OCI-LY1 (cell line): ENCODE measurements at regions not wholly inside any gene's neighbourhood (a gene's known extent, or its start where the extent isn't known, plus 50 kb on each side); places are given as distances from the start of the nearest gene placed in this dataset.

Source experiments
- H2AFZ ChIP-seq: fragments of 200-600 bp; sonication (generic), shearing (Covaris generic); 2 replicates; pipeline ENCODE4 v1.6.0; 2014; ENCODE audit warnings: antibody characterized with exemption, mild to moderate bottlenecking, low read length
- H3F3A ChIP-seq: fragments of 200-600 bp; sonication (generic), shearing (Covaris generic); 2 replicates; pipeline ENCODE4 v1.6.0; 2014; ENCODE audit warnings: mild to moderate bottlenecking, antibody characterized with exemption, low read length, moderate library complexity; ENCODE audit not compliant: insufficient read depth
- H3K27ac ChIP-seq: fragments of 200-600 bp; sonication (generic); 2 replicates; pipeline ENCODE4 v1.5.1; 2014; ENCODE audit warnings: low read length, mixed run types, mild to moderate bottlenecking, low read depth; ENCODE audit not compliant: poor library complexity, severe bottlenecking
- H3K27me3 ChIP-seq: fragments of 200-600 bp; sonication (generic); 2 replicates; pipeline ENCODE4 v1.6.0; 2014; ENCODE audit warnings: antibody characterized with exemption, mild to moderate bottlenecking, low read length, moderate library complexity; ENCODE audit not compliant: insufficient read depth
- H3K36me3 ChIP-seq: fragments of 200-600 bp; sonication (generic); 2 replicates; pipeline ENCODE4 v1.6.1; 2014; ENCODE audit warnings: mild to moderate bottlenecking, antibody characterized with exemption, low read length, moderate library complexity, mixed read lengths; ENCODE audit not compliant: insufficient read depth
- H3K4me1 ChIP-seq: fragments of 200-600 bp; sonication (generic); 2 replicates; pipeline ENCODE4 v1.5.1; 2014; ENCODE audit warnings: mild to moderate bottlenecking, low read length, moderate library complexity; ENCODE audit not compliant: insufficient read depth, severe bottlenecking
- H3K4me2 ChIP-seq: fragments of 200-600 bp; sonication (generic), shearing (Covaris generic); 2 replicates; pipeline ENCODE4 v1.6.1; 2014; ENCODE audit warnings: low read length
- H3K4me3 ChIP-seq: fragments of 200-600 bp; sonication (generic); 2 replicates; pipeline ENCODE4 v1.5.1; 2014; ENCODE audit warnings: low read length, low read depth, mild to moderate bottlenecking, mixed read lengths; ENCODE audit not compliant: poor library complexity, severe bottlenecking
- H3K79me2 ChIP-seq: fragments of 200-600 bp; shearing (Covaris generic); 2 replicates; pipeline ENCODE4 v1.6.1; 2016; ENCODE audit warnings: mixed run types, low read length, mixed read lengths; ENCODE audit not compliant: insufficient read depth
- H3K9ac ChIP-seq: fragments of 200-600 bp; sonication (generic), shearing (Covaris generic); 2 replicates; pipeline ENCODE4 v1.6.1; 2014; ENCODE audit warnings: mild to moderate bottlenecking, low read length, mixed read lengths
- H3K9me2 ChIP-seq: fragments of 200-600 bp; sonication (generic), shearing (Covaris generic); 2 replicates; pipeline ENCODE4 v1.6.1; 2014; ENCODE audit warnings: low read depth, mild to moderate bottlenecking, low read length, mixed read lengths
- H3K9me3 ChIP-seq: fragments of 200-600 bp; shearing (Covaris generic); 2 replicates; pipeline ENCODE4 v1.6.1; 2014; ENCODE audit warnings: low read length, mixed read lengths
- H4K20me1 ChIP-seq: fragments of 200-600 bp; sonication (generic), shearing (Covaris generic); 2 replicates; pipeline ENCODE4 v1.6.0; 2016; ENCODE audit warnings: mild to moderate bottlenecking, low read length; ENCODE audit not compliant: insufficient read depth
- CTCF ChIP-seq: fragments of 200-600 bp; sonication (generic), shearing (Covaris generic); IDR thresholded peaks from 2 replicates; pipeline ENCODE4 v1.5.1; 2017; ENCODE audit warnings: mild to moderate bottlenecking, antibody characterized with exemption, low read length, moderate library complexity, mixed read lengths
- EZH2 ChIP-seq: fragments of 200-600 bp; sonication (generic), shearing (Covaris generic); IDR thresholded peaks from 2 replicates; pipeline ENCODE4 v1.8.0; 2017; ENCODE audit warnings: borderline replicate concordance, mixed run types, mild to moderate bottlenecking, antibody characterized with exemption, low read length, moderate library complexity, mixed read lengths

GRCh38 chr2:185161701-185162100 lies 563.4 kb downstream of the ZNF804A start:
- no peak for TF ChIP-seq EZH2
- TF ChIP-seq CTCF, result no peak
- Histone ChIP-seq H3K4me3 (no peak overlapping the region), H3K9me3 (no peaks in the 10 kb centered on the region), H3K27ac (no peak overlapping the region), H2AFZ (no peak overlapping the region), H3K4me1 (no peaks in the 10 kb centered on the region), H3K4me2 (no peak overlapping the region), H3K79me2 (no peaks in the 10 kb centered on the region), H3K9ac (no peak overlapping the region), H3K27me3 (no peaks in the 10 kb centered on the region), H4K20me1 (no peaks in the 10 kb centered on the region), H3K36me3 (no peaks in the 10 kb centered on the region), H3K9me2 (no peaks in the 10 kb centered on the region), H3F3A (no peaks in the 10 kb centered on the region)

DNA sequence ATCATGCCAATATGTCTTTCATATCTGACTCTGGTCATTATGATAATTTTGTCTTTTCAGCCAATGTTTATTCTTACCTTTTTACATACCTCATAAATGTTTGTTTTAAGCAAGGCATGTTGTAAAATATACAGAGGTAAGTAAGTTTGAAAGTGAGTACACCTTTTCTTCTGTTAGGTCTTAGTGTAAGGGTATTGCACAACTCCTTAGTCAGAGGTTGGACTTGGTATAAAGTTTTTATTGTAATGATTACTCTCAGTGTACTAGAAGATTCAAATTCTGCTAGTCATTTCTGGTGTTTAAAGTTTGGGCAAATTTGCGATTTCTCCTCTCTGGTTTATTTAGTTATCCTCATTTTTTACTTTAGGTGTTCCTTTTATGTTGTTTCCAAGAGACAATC lies 564.3 kb upstream of the FSIP2 start:
- Histone ChIP-seq H4K20me1 (no peaks in the 10 kb centered on the region), H3K27me3 (no peaks in the 10 kb centered on the region), H3K9ac (no peak overlapping the region), H3K4me2 (no peak overlapping the region), H3K27ac (no peak overlapping the region), H3K4me1 (no peaks in the 10 kb centered on the region), H3K36me3 (no peaks in the 10 kb centered on the region), H3K4me3 (no peak overlapping the region), H3K79me2 (no peaks in the 10 kb centered on the region), H3F3A (no peaks in the 10 kb centered on the region), H3K9me3 (no peaks in the 10 kb centered on the region), H3K9me2 (no peaks in the 10 kb centered on the region), H2AFZ (no peak overlapping the region)
- TF ChIP-seq EZH2 (no peak), CTCF (no peak)

DNA sequence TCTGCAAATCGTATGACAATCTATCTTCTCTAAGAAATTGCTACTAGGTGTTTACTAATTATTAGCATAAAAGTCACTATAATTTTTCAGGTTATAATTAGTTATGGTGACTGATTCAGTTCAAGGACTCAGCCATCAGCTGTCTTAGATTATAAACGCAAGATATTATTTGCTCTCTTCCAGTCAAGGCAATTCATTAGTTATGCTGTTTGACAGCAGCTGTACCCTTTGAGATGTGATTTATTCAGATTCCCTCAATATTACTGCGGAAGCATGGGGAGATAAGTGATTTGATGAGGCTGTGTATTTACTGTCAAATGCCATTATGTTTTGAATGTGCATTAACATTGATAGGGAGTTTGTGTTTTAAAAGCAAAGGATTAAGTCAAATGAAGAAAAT lies 558.9 kb upstream of the FSIP2 start:
- H3K9me3 ChIP-seq, result no peaks in the 10 kb centered on the region
- no peaks in the 10 kb centered on the region for H3K27me3 ChIP-seq
- H3K36me3 ChIP-seq, result no peaks in the 10 kb centered on the region
- H3K27ac ChIP-seq, result no peak overlapping the region
- no peaks in the 10 kb centered on the region for H3K9me2 ChIP-seq
- no peaks in the 10 kb centered on the region for H3K4me1 ChIP-seq
- H3K4me2 ChIP-seq, result no peak overlapping the region
- no peaks in the 10 kb centered on the region for H3K79me2 ChIP-seq
- TF ChIP-seq CTCF (no peak), EZH2 (no peak)
- no peak overlapping the region for H3K4me3 ChIP-seq
- no peak overlapping the region for H3K9ac ChIP-seq
- H4K20me1 ChIP-seq, result no peaks in the 10 kb centered on the region
- 0 out of 2 replicates have a peak overlapping the region, but pooled peaks have one; percentile 19 for H2AFZ ChIP-seq
- H3F3A ChIP-seq, result no peaks in the 10 kb centered on the region
